IPS DF 4.7 (cell line): ENCODE measurements at regions not wholly inside any gene's neighbourhood (a gene's known extent, or its start where the extent isn't known, plus 50 kb on each side); places are given as distances from the start of the nearest gene placed in this dataset.
"Not testable (repeated sequence)": the region's sequence is repeated elsewhere in the genome, so short reads cannot be mapped to it uniquely, and the experiment has no call there.

ENCODE experiments used
- DNase-seq: peaks from one replicate; pipeline ENCODE4 v3.0.0-alpha.2; 2013; ENCODE audit warnings: low spot score; ENCODE audit errors: extremely low read depth

GRCh38 chr2:138267902-138268254 is 233.7 kb upstream of the SPOPL start:
- DNase-seq: no peak

GRCh38 chr2:138269765-138270164 is 231.8 kb upstream of the SPOPL start:
- DNase-seq: no peak

GRCh38 chr2:138271467-138271866 is 230.1 kb upstream of the SPOPL start:
- peak; percentile 38 for DNase-seq

DNA sequence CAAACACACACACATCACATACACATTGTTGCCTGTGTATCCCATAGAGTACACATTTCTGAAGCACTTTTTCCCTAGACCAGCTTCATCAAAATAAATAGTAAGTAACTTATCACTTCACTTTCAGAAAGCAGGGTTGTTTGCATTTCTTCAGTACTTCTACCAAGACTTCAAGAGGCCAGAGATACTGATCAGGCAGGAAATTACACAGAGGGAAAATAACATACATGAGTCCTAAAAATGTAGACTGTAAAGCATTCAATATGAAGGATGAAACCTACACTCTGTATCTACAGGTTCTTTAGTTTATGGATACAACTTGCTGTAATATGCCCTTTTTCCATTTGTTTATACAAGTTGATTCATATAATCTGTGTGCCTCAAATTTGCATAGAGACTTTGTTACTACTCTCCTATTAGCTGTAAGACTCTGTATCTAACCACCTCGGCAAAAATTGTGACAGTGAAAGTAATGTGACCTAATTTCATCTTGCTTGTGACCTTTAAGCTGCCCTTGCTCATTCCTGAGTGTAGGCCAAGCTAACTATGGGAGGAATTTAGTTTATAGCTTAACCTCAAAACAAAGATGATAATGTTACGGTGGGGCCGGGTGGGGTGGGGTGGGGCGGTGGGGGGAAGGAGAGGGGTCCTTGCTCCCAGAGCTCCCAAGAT is 228.9 kb upstream of the SPOPL start:
- no peak for DNase-seq

GRCh38 chr2:138273280-138273679 is 228.3 kb upstream of the SPOPL start:
- DNase-seq: not testable (repeated sequence)

GRCh38 chr2:138274421-138275291 is 226.9 kb upstream of the SPOPL start:
- no peak for DNase-seq

GRCh38 chr2:138275292-138275690 is 226.3 kb upstream of the SPOPL start:
- DNase-seq: no peak

DNA sequence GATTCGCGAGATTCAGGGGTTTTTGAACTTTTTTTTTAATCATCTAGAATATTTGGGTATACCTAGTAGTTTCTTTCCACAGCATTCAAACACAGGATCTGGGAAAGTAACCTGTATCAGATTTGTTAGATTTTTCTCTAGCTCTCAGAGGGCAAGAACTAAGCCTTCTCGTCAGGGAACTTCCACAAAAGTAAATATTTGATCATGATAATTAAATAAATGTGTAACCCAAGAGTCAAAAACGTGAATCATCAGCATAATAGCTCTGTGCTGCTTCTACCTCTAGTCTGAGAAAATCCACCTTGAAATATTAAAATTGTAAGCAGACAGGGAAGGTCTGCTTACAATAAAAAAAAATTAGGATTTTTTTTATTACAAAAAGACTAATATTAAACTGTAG is 225.7 kb upstream of the SPOPL start:
- no peak for DNase-seq

DNA sequence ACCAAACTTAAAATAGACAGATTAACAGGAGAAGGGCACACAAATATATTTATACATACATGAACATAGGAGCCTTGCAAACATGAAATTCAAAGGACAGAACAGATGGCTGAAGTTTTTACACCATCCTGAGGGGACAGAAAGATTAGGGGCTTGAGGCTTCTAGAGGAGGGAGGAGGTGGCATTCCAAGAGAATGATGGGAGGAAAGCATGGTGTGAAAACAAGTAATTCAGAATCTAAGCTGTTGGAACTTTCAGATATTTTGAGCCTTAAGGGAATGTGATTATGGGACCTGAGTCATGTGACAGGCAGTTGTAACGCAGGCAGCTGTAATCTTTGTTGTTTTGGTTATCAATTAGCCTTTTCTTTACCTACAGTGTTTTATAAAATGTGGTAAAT is 225.2 kb upstream of the SPOPL start:
- no peak for DNase-seq

DNA sequence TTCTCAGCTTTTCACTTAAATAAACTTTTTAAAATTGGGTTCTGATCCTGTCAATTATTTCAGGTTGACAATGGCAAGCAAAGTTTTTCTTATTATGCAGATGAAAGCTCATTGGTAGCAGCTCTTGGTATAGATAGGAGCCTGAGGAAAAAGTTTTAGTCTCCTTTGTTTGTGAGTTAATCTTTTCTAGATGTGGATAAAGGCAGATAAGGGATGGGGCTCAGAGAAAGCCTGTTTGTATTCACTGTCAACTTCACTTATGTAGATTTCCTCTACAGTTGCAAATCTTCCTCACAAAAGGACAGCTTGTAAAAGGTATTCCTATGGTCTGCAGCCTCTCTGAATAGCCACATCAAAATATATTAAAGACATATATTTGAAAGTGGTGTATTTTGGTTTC is 224.5 kb upstream of the SPOPL start:
- no peak for DNase-seq

DNA sequence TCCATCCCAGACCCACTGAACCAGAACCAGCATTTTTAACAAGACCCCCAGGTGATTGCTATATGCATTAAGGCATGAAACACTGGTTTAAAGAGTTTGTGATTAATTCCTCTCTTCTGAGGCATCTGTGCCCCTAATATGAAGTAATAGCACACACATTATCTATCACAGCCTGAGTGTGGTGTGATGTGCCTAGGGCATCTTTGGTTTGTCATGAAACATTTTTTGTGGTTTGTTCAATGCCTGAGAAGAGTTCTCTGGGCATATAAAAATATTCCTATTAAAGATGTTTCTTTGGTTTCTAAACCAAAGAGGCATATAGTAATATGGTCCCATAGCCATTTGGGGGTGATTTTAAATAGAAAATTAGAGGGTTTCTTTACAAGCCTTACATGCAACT is 221.7 kb upstream of the SPOPL start:
- DNase-seq: no peak

DNA sequence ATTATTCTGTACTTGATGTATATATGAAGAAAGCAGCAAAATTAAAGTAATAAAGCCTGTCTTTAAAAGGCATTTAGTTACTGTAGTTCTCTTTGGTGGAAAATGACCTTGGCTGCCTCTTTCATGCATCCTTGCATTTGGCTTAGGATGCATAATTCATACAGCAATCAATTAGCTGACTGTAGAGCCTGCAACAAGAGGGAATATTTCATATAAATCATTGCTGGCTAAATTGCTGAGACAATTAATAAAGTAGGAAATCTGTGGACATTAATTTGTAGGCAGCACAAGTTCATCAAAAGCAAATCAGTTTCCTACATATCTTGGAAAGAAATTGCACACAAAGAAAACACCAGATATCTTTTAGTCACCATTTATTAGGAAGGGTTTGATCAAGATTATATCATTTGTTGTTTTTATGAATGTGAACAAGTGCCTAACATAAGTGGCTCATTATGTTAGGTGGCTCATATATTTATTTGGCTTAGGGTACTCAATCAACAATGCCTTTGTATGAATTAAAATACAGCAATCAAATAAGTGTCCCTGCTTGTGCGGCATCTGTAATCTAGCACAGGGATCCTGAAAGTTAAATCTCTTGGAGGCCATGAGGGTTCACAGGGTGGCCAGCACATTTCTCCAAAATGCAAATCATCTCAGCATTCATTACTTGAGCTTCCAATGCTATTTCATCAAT is 220.4 kb upstream of the SPOPL start:
- no peak for DNase-seq

GRCh38 chr2:138282014-138282672 is 219.4 kb upstream of the SPOPL start:
- no peak for DNase-seq

- DNase-seq: no peak
These were observed 209.8 kb upstream of the SPOPL start for GRCh38 chr2:138291805-138292204.

DNA sequence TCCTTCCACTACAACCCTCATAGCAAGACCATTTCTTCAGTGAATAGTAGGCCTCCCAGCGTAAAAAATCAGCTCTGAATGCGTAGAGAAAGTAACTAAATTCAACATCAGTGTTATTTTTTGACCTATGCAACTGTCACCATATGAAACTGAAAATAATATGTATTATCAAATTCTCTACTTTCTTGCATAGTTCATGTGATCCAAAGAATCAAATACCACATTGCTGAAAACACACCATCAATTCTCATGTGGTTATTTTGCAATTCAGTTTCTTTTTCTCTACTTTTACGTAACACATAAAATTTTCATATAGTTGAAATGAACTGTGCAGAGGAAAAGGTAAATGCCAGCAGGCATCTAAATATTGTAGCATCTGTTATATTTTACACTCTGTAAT is 208.5 kb upstream of the SPOPL start:
- no peak for DNase-seq

- no peak for DNase-seq
These were observed 208.0 kb upstream of the SPOPL start for GRCh38 chr2:138293549-138293948.

GRCh38 chr2:138294451-138294850 is 207.1 kb upstream of the SPOPL start:
- DNase-seq: no peak

DNA sequence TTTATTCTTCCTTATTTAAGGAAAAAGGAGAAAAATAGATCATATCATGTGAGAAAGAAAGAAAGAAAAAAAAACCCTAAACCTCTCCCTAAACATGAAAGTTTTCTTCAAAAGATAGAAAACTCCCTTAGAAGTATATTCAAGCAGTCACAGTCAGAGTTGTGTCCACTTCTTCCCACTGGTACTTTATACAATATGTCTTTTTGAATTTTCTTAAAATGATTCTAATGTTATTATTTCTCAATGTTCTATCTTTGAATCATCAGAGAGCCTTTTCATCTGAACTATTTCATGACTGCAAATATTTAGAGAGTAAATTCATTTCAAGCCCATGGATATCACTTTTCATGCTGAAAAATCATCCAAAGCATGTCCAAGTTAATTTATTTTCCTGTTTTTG is 205.2 kb upstream of the SPOPL start:
- DNase-seq: no peak

GRCh38 chr2:138298120-138298814 is 203.3 kb upstream of the SPOPL start:
- no peak for DNase-seq

DNA sequence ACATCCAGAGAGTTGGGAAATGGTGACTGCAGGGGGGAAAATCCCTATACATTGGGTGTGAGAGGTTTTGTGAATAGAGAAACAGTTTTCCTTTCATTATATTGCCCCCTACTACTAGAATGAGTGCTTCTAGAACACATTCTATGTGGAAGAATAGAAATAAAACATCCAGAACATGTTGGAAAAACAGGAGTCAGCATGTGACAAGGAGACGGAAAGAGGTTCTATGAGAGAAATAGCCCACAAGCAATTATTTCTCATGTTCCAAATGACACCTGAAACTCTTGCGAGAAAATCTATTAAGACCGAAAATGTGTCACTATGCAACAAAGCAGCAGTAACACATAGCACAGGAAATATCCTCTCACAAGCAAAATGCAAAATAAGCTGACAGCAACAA is 202.7 kb upstream of the SPOPL start:
- no peak for DNase-seq

DNA sequence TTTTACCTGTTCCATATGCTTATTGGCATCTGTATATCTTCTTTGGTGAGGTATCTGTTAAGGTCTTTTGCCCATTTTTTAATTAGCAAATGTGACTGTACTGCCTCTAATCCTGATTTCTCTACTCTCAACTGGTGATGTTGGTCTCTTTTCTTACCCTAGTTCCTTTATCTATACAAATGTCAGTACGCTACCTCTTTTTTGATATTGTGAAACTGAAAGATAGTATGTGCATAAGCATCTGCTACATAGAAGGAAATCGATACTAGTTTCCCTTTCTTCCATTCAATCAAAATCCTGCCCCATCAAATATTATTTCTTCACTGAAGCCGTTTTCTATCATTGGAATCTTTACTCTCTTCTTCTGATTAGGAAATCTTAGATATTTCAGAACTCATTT is 194.9 kb upstream of the SPOPL start:
- no peak for DNase-seq
